ENCODE measurements at regions not wholly inside any gene's neighbourhood (a gene's known extent, or its start where the extent isn't known, plus 50 kb on each side); places are given as distances from the start of the nearest gene placed in this dataset.
"Not testable (repeated sequence)": the region's sequence is repeated elsewhere in the genome, so short reads cannot be mapped to it uniquely, and the experiment has no call there.

DNA sequence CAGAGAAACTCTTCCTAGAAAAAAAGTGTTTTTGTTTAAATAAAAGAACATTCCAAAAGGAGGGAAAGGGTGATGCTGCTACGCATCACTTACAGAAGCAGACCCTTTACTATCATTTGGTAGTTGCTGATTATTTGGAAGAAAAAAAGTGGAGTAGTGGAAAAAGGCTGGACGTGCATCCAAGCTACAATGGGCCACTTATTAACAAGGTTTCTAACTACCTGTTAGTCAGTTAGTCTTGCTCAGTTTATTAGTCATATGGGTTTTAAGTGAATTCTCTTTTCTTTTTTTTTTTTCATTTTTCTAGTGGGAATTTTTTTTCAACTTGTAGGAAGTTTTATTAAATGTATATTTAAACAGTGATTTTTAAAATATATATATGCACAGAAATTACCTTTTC is 866.0 kb downstream of the MCTP2 start:
- no peak for DNase-seq

DNA sequence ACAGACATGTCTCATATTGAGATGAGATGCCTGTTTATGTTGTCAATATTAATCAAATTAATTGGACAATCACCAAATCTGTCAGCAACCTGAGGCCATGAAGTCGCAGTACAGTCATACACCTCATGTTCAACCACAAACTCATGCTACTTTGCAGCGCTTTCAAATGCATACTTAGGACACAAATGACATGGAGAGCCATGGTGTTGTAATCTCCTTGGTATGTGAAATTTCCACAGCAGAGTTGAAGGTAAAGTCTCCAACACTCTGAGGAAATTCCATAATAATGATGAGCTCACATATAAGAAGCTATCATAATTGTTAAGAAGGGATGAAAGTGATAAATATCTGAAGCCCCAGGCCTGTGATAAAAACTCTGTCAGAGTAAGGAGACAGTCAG is 873.9 kb downstream of the MCTP2 start:
- no peak for DNase-seq

DNA sequence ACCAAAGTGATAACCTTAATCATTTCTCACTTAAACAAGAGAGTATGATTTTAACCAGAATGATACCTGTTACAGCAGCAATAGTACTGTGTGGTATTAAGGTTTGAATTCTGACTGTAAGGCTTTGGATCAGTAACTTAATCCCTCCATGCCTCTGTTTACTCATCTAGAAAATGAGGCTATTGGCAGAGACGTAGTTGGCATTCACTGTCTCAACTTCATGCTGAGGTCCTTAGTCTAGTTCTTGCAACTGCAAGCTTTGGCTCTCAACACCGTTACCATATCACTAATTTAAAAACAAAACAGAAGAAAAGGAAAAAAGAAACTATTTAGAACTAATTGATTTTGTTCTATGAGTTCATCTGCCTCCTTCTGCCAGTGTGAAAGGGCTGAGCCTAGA is 875.4 kb downstream of the MCTP2 start:
- DNase-seq, result no peak

DNA sequence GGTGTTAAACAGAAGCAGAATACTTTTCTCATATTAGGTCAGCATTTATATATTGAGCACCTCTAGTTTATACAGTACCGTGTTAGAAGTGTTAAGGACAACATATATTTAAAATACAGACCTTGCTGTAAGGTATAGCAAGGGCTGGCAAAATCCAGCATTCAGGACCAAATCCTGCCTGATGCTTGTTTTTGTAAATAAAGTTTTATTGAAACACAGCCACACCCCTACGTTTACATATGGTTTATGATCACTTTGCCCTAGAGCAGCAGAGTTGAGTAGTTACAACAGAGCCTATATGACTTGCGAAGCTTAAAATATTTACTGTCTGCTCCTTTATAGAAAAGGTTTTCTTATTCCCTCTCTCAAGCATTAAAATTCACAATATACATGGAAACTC is 877.3 kb downstream of the MCTP2 start:
- no peak for DNase-seq

- no peak for DNase-seq
These were observed 880.6 kb downstream of the MCTP2 start for GRCh38 chr15:95111969-95112368.

DNA sequence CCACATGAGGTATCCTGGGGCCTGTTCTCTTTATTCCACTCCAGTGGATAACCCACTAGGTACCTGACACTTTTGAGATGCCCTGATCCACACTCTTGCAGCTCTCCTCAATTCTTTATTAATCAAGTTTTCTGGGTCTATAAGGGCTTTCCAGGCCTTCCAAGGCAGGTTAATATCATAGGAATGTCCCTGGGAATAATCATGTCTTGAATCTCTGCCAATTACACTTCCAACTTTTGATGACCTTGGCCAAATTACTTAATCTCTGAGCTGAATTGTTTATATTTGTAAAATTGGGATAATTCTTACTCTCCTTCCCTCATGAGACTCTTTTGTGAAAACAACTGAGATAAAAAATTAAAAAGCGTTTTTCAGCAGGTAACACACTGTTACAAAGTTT is 881.7 kb downstream of the MCTP2 start:
- no peak for DNase-seq

DNA sequence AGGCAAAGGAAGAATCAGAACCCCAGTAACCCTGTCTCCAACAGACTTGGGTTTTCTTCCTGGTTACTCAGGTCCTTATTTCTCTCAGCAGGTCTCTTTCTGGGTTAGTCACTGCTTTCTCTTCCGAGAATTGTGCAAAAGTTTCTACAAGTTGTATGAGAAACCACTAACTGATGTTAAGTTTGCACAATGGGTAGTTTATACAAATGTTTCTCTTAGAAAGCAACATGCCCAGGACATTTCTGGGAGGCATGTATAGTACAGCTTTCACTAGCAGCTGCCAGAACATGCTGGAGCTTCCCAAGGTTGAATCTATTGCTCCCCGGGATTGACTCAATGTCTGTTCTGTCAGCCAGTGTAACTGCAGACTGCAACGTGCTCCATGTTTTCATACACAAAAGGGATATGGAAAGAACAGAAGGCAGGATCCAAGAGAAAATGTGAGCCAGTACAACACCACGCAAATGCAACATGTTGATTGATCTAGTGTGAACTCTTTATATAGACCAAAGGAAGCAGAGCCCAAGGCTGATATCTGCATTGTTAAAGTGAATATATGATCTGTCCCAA is 887.8 kb downstream of the MCTP2 start:
- no peak for DNase-seq

- no peak for DNase-seq
These were observed 889.2 kb downstream of the MCTP2 start for GRCh38 chr15:95120595-95120994.

- no peak for DNase-seq
These were observed 889.8 kb downstream of the MCTP2 start for GRCh38 chr15:95121191-95121590.

DNA sequence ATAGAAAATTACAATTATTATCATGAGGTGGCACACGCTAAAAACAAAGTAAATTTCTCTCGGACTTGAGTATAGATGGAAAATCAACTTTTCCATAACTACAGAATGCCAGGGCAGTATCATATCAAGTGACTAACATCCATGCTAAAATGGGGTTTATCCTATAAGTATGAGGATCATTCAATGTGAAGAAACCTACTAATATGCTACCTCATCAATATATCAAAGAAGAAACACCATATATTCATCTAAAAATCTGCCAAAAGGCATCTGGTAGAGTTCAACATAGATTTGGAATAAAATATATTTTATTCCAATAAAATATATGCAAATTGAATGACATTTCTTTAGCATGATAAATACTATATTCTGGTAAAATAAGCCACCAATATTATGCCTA is 894.4 kb downstream of the MCTP2 start:
- DNase-seq, result no peak

GRCh38 chr15:95127356-95127755 is 896.0 kb downstream of the MCTP2 start:
- DNase-seq, result no peak

GRCh38 chr15:95129574-95129973 is 898.2 kb downstream of the MCTP2 start:
- no peak for DNase-seq

GRCh38 chr15:95131131-95131556 is 899.8 kb downstream of the MCTP2 start:
- DNase-seq, result no peak

DNA sequence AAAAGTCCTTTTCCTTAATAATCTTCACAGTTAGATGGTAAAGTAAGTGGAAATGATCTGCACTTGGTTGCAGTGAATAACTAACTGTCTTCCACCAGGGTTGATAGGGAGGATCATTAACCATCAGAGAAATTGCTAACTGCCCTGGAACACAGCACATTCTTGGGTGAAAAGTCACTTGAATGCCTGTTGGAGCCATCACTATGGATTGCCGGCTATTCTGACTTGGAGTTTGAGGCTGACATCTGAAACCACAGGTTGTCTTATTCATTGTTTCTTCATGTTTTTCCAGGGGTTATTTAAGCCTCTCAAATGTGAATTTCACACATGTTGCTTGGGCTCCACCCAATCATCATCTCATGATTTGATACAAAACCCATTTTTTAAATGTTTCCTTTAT is 901.4 kb downstream of the MCTP2 start:
- no peak for DNase-seq

- no peak for DNase-seq
These were observed 903.2 kb downstream of the MCTP2 start for GRCh38 chr15:95134431-95135110.

DNA sequence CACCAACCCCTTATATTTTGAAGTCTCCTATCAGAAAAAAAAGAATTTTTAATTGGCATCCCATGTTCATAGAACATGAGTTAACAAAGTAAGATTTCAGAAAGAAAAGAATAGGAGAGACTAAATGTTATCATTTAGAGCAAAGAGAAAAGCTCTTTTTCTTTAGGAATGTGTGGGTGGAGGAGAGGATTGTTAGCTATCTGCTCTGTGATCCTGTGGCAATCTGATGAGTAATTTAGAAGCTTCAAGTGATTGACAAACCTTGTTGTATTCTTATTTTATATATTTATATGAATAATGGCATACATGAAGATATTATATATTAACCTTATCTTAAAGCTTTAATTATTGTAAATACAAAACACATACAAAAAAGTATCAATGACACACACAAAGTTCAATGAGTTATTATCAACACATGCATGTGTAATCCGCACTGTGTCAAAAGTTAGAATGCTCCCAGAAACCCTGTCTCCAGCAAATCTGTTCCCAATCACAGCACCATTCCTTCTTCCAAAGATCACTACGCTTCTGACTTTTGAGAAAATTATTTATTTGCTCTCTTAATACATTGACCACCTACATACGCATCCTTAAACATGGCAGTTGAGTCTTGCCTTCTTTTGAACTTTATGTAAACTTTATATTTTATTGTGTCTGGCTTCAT is 907.4 kb downstream of the MCTP2 start:
- no peak for DNase-seq

DNA sequence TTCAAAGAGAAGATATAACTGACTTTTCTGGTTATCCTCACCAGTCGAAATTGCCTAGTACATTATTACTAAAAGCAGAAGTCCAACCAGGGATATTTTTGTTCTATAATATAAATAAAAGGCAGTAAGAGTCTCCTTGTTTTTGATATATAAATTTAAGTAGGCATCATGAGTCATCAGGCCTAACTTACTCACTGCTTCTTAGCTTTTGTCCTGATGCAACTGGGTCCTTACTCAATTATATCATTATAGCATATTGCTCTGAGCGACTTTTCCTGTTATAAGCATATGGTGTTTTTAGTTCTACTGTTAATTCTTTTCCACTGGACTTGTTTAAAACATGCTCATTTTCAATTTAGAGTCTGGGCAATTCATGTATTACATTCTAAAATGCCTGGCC is 910.1 kb downstream of the MCTP2 start:
- no peak for DNase-seq

GRCh38 chr15:95142531-95142930 is 911.2 kb downstream of the MCTP2 start:
- no peak for DNase-seq

- DNase-seq, result no peak
These were observed 915.1 kb downstream of the MCTP2 start for GRCh38 chr15:95146481-95146880.

DNA sequence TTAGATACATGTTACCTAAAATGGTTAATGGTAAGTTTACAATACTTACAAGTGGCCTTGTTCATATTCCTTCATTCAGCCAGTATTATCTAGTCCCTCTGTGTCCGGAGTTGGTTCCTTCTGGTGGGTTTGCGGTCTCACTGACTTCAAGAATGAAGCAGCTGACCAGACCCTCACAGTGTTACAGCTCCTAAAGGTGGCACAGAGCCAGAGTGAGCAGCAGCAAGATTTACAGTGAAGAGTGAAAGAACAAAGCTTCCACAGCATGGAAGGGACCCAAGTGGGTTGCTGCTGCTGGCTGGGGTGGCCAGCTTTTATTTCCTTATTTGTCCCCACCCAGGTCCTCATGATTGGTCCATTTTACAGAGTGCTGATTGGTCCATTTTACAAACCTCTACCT is 916.8 kb downstream of the MCTP2 start:
- DNase-seq, result no peak

DNA sequence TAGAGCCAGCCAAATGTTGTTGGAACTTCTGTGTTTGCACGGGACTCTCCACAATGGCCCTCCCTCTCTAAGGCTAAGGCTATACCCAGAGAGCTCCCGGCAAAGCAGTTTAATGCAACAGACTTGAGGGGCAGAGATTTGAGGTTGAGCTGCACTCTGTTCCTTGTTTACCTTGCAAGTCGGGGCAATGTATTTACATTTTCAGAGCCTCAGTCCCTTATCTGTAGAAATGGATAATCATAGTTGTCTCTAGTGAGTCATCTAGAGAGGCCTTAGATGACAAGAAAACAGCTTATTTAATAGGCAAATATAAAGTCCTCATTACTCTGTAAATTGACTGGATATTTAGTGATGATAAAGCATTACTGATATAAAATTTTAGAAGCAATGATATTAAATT is 917.7 kb downstream of the MCTP2 start:
- no peak for DNase-seq

DNA sequence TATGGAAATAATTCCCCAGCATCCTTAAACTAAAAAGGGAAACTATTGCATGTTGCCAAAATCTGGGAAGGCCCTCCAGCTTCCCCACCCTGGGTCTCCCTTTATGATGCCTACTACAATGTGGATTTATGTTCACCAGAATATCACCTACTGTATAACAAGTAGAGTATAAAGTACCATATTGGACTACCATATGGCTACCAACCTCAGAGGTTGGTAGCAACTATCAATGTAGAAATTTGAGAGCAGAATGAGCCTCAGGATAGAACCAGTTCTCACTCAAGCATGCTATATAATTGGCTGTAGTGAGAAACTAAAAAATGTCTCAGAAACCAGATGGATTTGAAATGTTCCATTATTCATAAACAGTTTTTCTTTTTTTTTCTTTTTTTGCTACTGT is 918.4 kb downstream of the MCTP2 start:
- no peak for DNase-seq

- no peak for DNase-seq
These were observed 919.1 kb downstream of the MCTP2 start for GRCh38 chr15:95150466-95150865.

DNA sequence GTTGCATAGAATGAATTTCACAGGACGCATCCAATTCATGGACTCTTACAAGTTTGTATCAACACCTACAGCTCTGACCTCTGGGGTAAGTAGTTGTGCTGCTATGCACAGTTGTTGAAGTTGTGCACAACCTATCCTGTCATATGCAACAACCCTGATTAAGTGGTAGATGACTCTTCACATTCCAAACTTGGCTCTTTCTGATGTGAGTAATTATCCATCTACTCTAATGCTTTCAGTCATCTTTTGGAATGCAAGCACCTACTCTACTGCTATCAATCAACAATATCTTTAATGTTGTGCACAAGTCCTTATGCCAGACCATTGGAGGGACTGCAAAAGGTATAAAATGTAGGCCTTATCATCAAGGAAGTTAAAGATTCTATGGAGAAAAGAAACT is 921.4 kb downstream of the MCTP2 start:
- DNase-seq, result no peak

- not testable (repeated sequence) for DNase-seq
These were observed 921.8 kb downstream of the MCTP2 start for GRCh38 chr15:95153201-95153600.
